Testis (tissue), 2 donors: ENCODE measurements at regions not wholly inside any gene's neighbourhood (a gene's known extent, or its start where the extent isn't known, plus 50 kb on each side); places are given as distances from the start of the nearest gene placed in this dataset.

Experiments
- CTCF ChIP-seq, 3 experiments: fragments of 450-650 bp in 2 of 3; fragments of 200-600 bp in 1 of 3; sonication (generic) in 1 of 3; IDR thresholded peaks; one replicate each; pipeline ENCODE4 v1.5.1; 2016 to 2019; ENCODE audit warnings: antibody characterized with exemption in 3 of 3, mild to moderate bottlenecking in 2 of 3, moderate library complexity in 1 of 3
- POLR2A ChIP-seq: fragments of 450-650 bp; IDR thresholded peaks from one replicate; pipeline ENCODE4 v1.6.1; 2017; ENCODE audit warnings: antibody characterized with exemption, mild to moderate bottlenecking, moderate library complexity

- TF ChIP-seq CTCF (IDR thresholded peaks at IDR 0.05) (no peak), POLR2A (no peak)
Observed at GRCh38 chr10:124245806-124246440, 152.5 kb upstream of the CHST15 start.
